K562 (cell line): ENCODE measurements at regions not wholly inside any gene's neighbourhood (a gene's known extent, or its start where the extent isn't known, plus 50 kb on each side); places are given as distances from the start of the nearest gene placed in this dataset.

Source experiments
- CBFB ChIP-seq: sonication (generic); formaldehyde crosslinking; IDR thresholded peaks from 2 replicates; pipeline ENCODE4 v1.4.0; 2020; ENCODE audit warnings: mild to moderate bottlenecking, missing genetic modification reagents
- CC2D1A ChIP-seq: fragments of 450-650 bp; IDR thresholded peaks from 2 replicates; pipeline ENCODE4 v1.6.1; 2017; ENCODE audit warnings: mild to moderate bottlenecking
- CREB3 ChIP-seq: fragments of 450-650 bp; conservative IDR thresholded peaks from 2 replicates; pipeline ENCODE4 v1.6.1; 2016; ENCODE audit warnings: missing genetic modification characterization, low read depth, mild to moderate bottlenecking, missing compliant biosample characterization, moderate library complexity
- MAZ ChIP-seq, 2 experiments: fragments of 450-650 bp in 1 of 2; sonication (generic) in 1 of 2; formaldehyde crosslinking; IDR thresholded peaks in 1 of 2; conservative IDR thresholded peaks in 1 of 2; 2 replicates each; pipeline versions ENCODE4 v1.4.0 to v1.5.0; 2020; ENCODE audit warnings: mild to moderate bottlenecking in 1 of 2, missing genetic modification reagents in 1 of 2
- NR3C1 ChIP-seq: sonication (generic); formaldehyde crosslinking; IDR thresholded peaks from 2 replicates; pipeline ENCODE4 v1.8.1; 2022; ENCODE audit warnings: missing genetic modification reagents
- PCBP1 ChIP-seq: fragments of 200-400 bp; formaldehyde crosslinking; IDR thresholded peaks from 2 replicates; pipeline ENCODE4 v1.6.1; 2018; ENCODE audit warnings: mild to moderate bottlenecking, low read depth, low read length; ENCODE audit not compliant: poor library complexity, severe bottlenecking
- RFX5 ChIP-seq: IDR thresholded peaks from 2 replicates; pipeline ENCODE4 v1.6.1; 2011; ENCODE audit warnings: low read depth, mild to moderate bottlenecking, improper control_type of control experiment, low read length
- SP1 ChIP-seq: sonication (generic); formaldehyde crosslinking; IDR thresholded peaks from 2 replicates; pipeline ENCODE4 v1.8.1; 2022; ENCODE audit warnings: mild to moderate bottlenecking, missing genetic modification reagents
- SREBF1 ChIP-seq: fragments of 150-350 bp; IDR thresholded peaks from 2 replicates; pipeline ENCODE4 v1.6.1; 2014; ENCODE audit warnings: antibody characterized with exemption, low read depth, low read length, borderline replicate concordance
- XRCC4 ChIP-seq: IDR thresholded peaks from one replicate; pipeline ENCODE4 v1.6.1; 2011; ENCODE audit not compliant: insufficient read depth, insufficient read length; ENCODE audit errors: extremely low read depth
- ZNF121 ChIP-seq: sonication (generic); formaldehyde crosslinking; conservative IDR thresholded peaks from 2 replicates; pipeline ENCODE4 v1.8.0; 2022; ENCODE audit warnings: missing genetic modification reagents
- TF ChIP-seq, protein P1 (sequence below): fragments of 450-650 bp; formaldehyde crosslinking; IDR thresholded peaks from 2 replicates; pipeline ENCODE4 v1.4.0; 2022; ENCODE audit warnings: mild to moderate bottlenecking, moderate library complexity
- TF ChIP-seq, protein P2 (sequence below), 3 experiments: IDR thresholded peaks in 2 of 3; conservative IDR thresholded peaks in 1 of 3; 2 replicates each; pipeline ENCODE4 v1.5.1; 2011 to 2012; ENCODE audit warnings: low read length in 3 of 3, mild to moderate bottlenecking in 3 of 3, control low read depth in 2 of 3, improper control_type of control experiment in 1 of 3, inconsistent platforms in 1 of 3, low read depth in 1 of 3, mixed read lengths in 1 of 3, moderate library complexity in 1 of 3; ENCODE audit not compliant: insufficient read depth in 2 of 3
- TF ChIP-seq, protein P3 (sequence below): sonication (generic); formaldehyde crosslinking; IDR thresholded peaks from 2 replicates; pipeline ENCODE4 v1.9.0; 2022; ENCODE audit warnings: mild to moderate bottlenecking, missing genetic modification reagents

- TF ChIP-seq, protein P1, sequence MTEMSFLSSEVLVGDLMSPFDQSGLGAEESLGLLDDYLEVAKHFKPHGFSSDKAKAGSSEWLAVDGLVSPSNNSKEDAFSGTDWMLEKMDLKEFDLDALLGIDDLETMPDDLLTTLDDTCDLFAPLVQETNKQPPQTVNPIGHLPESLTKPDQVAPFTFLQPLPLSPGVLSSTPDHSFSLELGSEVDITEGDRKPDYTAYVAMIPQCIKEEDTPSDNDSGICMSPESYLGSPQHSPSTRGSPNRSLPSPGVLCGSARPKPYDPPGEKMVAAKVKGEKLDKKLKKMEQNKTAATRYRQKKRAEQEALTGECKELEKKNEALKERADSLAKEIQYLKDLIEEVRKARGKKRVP, result no peak
- TF ChIP-seq, protein P2, sequence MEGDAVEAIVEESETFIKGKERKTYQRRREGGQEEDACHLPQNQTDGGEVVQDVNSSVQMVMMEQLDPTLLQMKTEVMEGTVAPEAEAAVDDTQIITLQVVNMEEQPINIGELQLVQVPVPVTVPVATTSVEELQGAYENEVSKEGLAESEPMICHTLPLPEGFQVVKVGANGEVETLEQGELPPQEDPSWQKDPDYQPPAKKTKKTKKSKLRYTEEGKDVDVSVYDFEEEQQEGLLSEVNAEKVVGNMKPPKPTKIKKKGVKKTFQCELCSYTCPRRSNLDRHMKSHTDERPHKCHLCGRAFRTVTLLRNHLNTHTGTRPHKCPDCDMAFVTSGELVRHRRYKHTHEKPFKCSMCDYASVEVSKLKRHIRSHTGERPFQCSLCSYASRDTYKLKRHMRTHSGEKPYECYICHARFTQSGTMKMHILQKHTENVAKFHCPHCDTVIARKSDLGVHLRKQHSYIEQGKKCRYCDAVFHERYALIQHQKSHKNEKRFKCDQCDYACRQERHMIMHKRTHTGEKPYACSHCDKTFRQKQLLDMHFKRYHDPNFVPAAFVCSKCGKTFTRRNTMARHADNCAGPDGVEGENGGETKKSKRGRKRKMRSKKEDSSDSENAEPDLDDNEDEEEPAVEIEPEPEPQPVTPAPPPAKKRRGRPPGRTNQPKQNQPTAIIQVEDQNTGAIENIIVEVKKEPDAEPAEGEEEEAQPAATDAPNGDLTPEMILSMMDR (IDR thresholded peaks at IDR 0.05 in 2 of 3, conservative IDR thresholded peaks at IDR 0.05 in 1 of 3; ENCODE audit: insufficient read depth in 2 of 3, low read depth in 1 of 3, low read length in 3 of 3), result no peak
- TF ChIP-seq ZNF121 (no peak), CREB3 (tag) (no peak), NR3C1 (CRISPR knock-in tag) (no peak), RFX5 (no peak), CBFB (CRISPR knock-in tag) (no peak), SP1 (no peak), MAZ (CRISPR knock-in tag; conservative IDR thresholded peaks at IDR 0.05 in 1 of 2, IDR thresholded peaks at IDR 0.05 in 1 of 2) (no peak), CC2D1A (no peak), PCBP1 (no peak), SREBF1 (no peak), XRCC4 (no peak)
- TF ChIP-seq, protein P3, sequence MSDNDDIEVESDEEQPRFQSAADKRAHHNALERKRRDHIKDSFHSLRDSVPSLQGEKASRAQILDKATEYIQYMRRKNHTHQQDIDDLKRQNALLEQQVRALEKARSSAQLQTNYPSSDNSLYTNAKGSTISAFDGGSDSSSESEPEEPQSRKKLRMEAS (CRISPR knock-in tag), result no peak
Measured at GRCh38 chr9:739362-739761, 102.1 kb upstream of the DMRT1 start.
